GM19238 (cell line): ENCODE measurements at regions not wholly inside any gene's neighbourhood (a gene's known extent, or its start where the extent isn't known, plus 50 kb on each side); places are given as distances from the start of the nearest gene placed in this dataset.
"Not testable (repeated sequence)": the region's sequence is repeated elsewhere in the genome, so short reads cannot be mapped to it uniquely, and the experiment has no call there.

ENCODE experiments used
- DNase-seq: peaks from one replicate; pipeline ENCODE4 v3.0.0; 2011; ENCODE audit warnings: low spot score; ENCODE audit not compliant: insufficient read length

- no peak for DNase-seq
Measured at GRCh38 chr14:36418937-36419336, 98.5 kb upstream of the MBIP start.

GRCh38 chr14:36411951-36412350, 91.5 kb upstream of the MBIP start:
- DNase-seq: not testable (repeated sequence)

- no peak for DNase-seq
Measured at GRCh38 chr14:36408388-36408787, 88.0 kb upstream of the MBIP start.

- no peak for DNase-seq
Measured at GRCh38 chr14:36405589-36406274, 85.3 kb upstream of the MBIP start.

GRCh38 chr14:36402867-36403266, 82.4 kb upstream of the MBIP start:
- DNase-seq: no peak

- DNase-seq: no peak
Measured at GRCh38 chr14:36398463-36399291, 78.2 kb upstream of the MBIP start.

- DNase-seq: no peak
Measured at GRCh38 chr14:36397357-36397756, 76.9 kb upstream of the MBIP start.

GRCh38 chr14:36396798-36397197, 76.4 kb upstream of the MBIP start:
- no peak for DNase-seq

- no peak for DNase-seq
Measured at GRCh38 chr14:36394593-36394992, 74.2 kb upstream of the MBIP start.

- DNase-seq: no peak
Measured at GRCh38 chr14:36390718-36391117, 70.3 kb upstream of the MBIP start.

GRCh38 chr14:36383767-36384431, 63.5 kb upstream of the MBIP start:
- DNase-seq: no peak

- DNase-seq: peak; percentile 23
Measured at GRCh38 chr14:36373982-36374673, 53.7 kb upstream of the MBIP start.
